Mesenchymal stem cell (in vitro differentiated cells and primary cell): ENCODE measurements at regions not wholly inside any gene's neighbourhood (a gene's known extent, or its start where the extent isn't known, plus 50 kb on each side); places are given as distances from the start of the nearest gene placed in this dataset.

Experiments
- DNase-seq: peaks from one replicate; pipeline ENCODE4 v3.0.0-alpha.2; 2013
- H2AFZ ChIP-seq: one replicate; pipeline ENCODE4 v1.6.1; 2013; ENCODE audit warnings: low read depth, mild to moderate bottlenecking, control low read depth, inconsistent platforms, low read length, moderate library complexity
- H2AK5ac ChIP-seq: 2 replicates; pipeline ENCODE4 v1.6.1; 2013; ENCODE audit warnings: low read length, moderate library complexity, mild to moderate bottlenecking, inconsistent platforms; ENCODE audit not compliant: severe bottlenecking
- H2BK120ac ChIP-seq: one replicate; pipeline ENCODE4 v1.6.1; 2013; ENCODE audit warnings: low read depth, mild to moderate bottlenecking, inconsistent platforms, low read length, moderate library complexity
- H2BK12ac ChIP-seq, 2 experiments: one replicate each; pipeline ENCODE4 v1.6.1; 2013; ENCODE audit warnings: inconsistent platforms in 2 of 2, low read length in 2 of 2, mild to moderate bottlenecking in 2 of 2, moderate library complexity in 2 of 2, control low read depth in 1 of 2
- H2BK15ac ChIP-seq: one replicate; pipeline ENCODE4 v1.6.1; 2013; ENCODE audit warnings: mild to moderate bottlenecking, low read depth, inconsistent platforms; ENCODE audit not compliant: poor library complexity, severe bottlenecking
- H2BK5ac ChIP-seq: 2 replicates; pipeline ENCODE4 v1.6.1; 2013; ENCODE audit warnings: low read depth, mild to moderate bottlenecking, low read length, control low read depth, inconsistent platforms; ENCODE audit not compliant: poor library complexity, severe bottlenecking
- H3K14ac ChIP-seq, 2 experiments: one replicate each; pipeline ENCODE4 v1.6.1; 2013; ENCODE audit warnings: inconsistent platforms in 2 of 2, low read length in 2 of 2, control low read depth in 1 of 2, mild to moderate bottlenecking in 1 of 2, moderate library complexity in 1 of 2
- H3K18ac ChIP-seq, 2 experiments: one replicate each; pipeline ENCODE4 v1.6.1; 2013; ENCODE audit warnings: inconsistent platforms in 2 of 2, low read length in 2 of 2, control low read depth in 1 of 2, low read depth in 1 of 2, mild to moderate bottlenecking in 1 of 2
- H3K23ac ChIP-seq, 2 experiments: one replicate each; pipeline ENCODE4 v1.6.1; 2013; ENCODE audit warnings: inconsistent platforms in 2 of 2, low read length in 2 of 2, mild to moderate bottlenecking in 2 of 2, moderate library complexity in 2 of 2, control low read depth in 1 of 2
- H3K27ac ChIP-seq: 2 replicates; pipeline ENCODE4 v1.5.1; 2013; ENCODE audit warnings: mild to moderate bottlenecking, moderate library complexity, low read length, control low read depth, inconsistent platforms; ENCODE audit not compliant: poor library complexity, severe bottlenecking
- H3K27me3 ChIP-seq, 2 experiments: 2 replicates each; pipeline versions ENCODE4 v1.6.1 to v1.7.0; 2013; ENCODE audit warnings: low read length in 2 of 2, mild to moderate bottlenecking in 2 of 2, moderate library complexity in 2 of 2, control low read depth in 1 of 2, inconsistent platforms in 1 of 2; ENCODE audit not compliant: control insufficient read depth in 1 of 2, insufficient read depth in 1 of 2
- H3K36me3 ChIP-seq, 2 experiments: 2 replicates each; pipeline versions ENCODE4 v1.6.1 to v1.7.0; 2013; ENCODE audit warnings: low read length in 2 of 2, control low read depth in 1 of 2, inconsistent platforms in 1 of 2, low read depth in 1 of 2, mild to moderate bottlenecking in 1 of 2; ENCODE audit not compliant: insufficient read depth in 2 of 2, control insufficient read depth in 1 of 2
- H3K4ac ChIP-seq, 2 experiments: one replicate each; pipeline ENCODE4 v1.6.1; 2013; ENCODE audit warnings: inconsistent platforms in 2 of 2, low read length in 2 of 2, mild to moderate bottlenecking in 2 of 2, moderate library complexity in 2 of 2, control low read depth in 1 of 2, low read depth in 1 of 2
- H3K4me1 ChIP-seq: 2 replicates; pipeline ENCODE4 v1.6.1; 2013; ENCODE audit warnings: low read depth, low read length, control low read depth; ENCODE audit not compliant: control insufficient read depth, insufficient read depth
- H3K4me2 ChIP-seq: 2 replicates; pipeline ENCODE4 v1.6.1; 2013; ENCODE audit warnings: low read length, mild to moderate bottlenecking, inconsistent platforms; ENCODE audit not compliant: poor library complexity, severe bottlenecking
- H3K4me3 ChIP-seq, 2 experiments: 2 replicates each; pipeline versions ENCODE4 v1.5.1 to v1.7.0; 2013; ENCODE audit warnings: low read length in 2 of 2, mild to moderate bottlenecking in 2 of 2, control low read depth in 1 of 2, low read depth in 1 of 2; ENCODE audit not compliant: insufficient read depth in 1 of 2
- H3K79me1 ChIP-seq: replicated peaks from 2 replicates; pipeline ENCODE4 v1.6.1; 2013; ENCODE audit warnings: mild to moderate bottlenecking, control low read depth, low read length, inconsistent platforms; ENCODE audit not compliant: poor library complexity, severe bottlenecking
- H3K9ac ChIP-seq: 2 replicates; pipeline ENCODE4 v1.7.0; 2013; ENCODE audit warnings: mild to moderate bottlenecking, low read length, moderate library complexity
- H3K9me3 ChIP-seq: 2 replicates; pipeline ENCODE4 v1.7.0; 2013; ENCODE audit warnings: mild to moderate bottlenecking, low read length; ENCODE audit not compliant: control insufficient read depth
- H4K8ac ChIP-seq: one replicate; pipeline ENCODE4 v1.6.1; 2013; ENCODE audit warnings: inconsistent platforms, mild to moderate bottlenecking, low read length, moderate library complexity
- H4K91ac ChIP-seq: one replicate; pipeline ENCODE4 v1.6.1; 2013; ENCODE audit warnings: mild to moderate bottlenecking, low read length, inconsistent platforms
- WGBS: methylation state at CpG from one replicate; pipeline ENCODE4 v1.1.7; 2013; ENCODE audit warnings: mixed read lengths; 5-methylcytosine and 5-hydroxymethylcytosine counted together

- H4K91ac ChIP-seq, result no peak overlapping the region
Observed at GRCh38 chr1:4951601-4952000, 297.2 kb downstream of the AJAP1 start.

GRCh38 chr1:4946343-4946742 lies 291.9 kb downstream of the AJAP1 start:
- H2BK15ac ChIP-seq, result no peak overlapping the region
- no peak overlapping the region for H2AK5ac ChIP-seq
- no peak overlapping the region for H3K27ac ChIP-seq
- H3K4me1 ChIP-seq, result no peaks in the 10 kb centered on the region
- no peak overlapping the region for H3K18ac ChIP-seq
- no peak overlapping the region for H3K4me2 ChIP-seq
- H3K23ac ChIP-seq, result no peak overlapping the region
- H4K8ac ChIP-seq, result no peak overlapping the region
- H4K91ac ChIP-seq, result peak overlapping the region; percentile 18
- no peak overlapping the region for H3K4ac ChIP-seq
- H3K4me3 ChIP-seq, result no peak overlapping the region
- DNase-seq, result no peak
- H3K79me1 ChIP-seq, result no peaks in the 10 kb centered on the region
- no peaks in the 10 kb centered on the region for H3K36me3 ChIP-seq
- no peak overlapping the region for H2AFZ ChIP-seq
- no peak overlapping the region for H3K9ac ChIP-seq
- no peak overlapping the region for H3K14ac ChIP-seq
- H3K27me3 ChIP-seq, result no peaks in the 10 kb centered on the region
- no peak overlapping the region for H2BK5ac ChIP-seq
- no peak overlapping the region for H2BK12ac ChIP-seq
- 81% methylated on average over 5 of the region's 5 CpGs for WGBS
- H3K9me3 ChIP-seq, result peaks cover 18% of the 10 kb centered on the region
- no peak overlapping the region for H2BK120ac ChIP-seq

More at GRCh38 chr1:4951601-4952000, 297.2 kb downstream of the AJAP1 start:
- Histone ChIP-seq H3K4me2 (no peak overlapping the region), H2BK5ac (no peak overlapping the region), H2AFZ (no peak overlapping the region), H2BK120ac (no peak overlapping the region), H3K27me3 (no peaks in the 10 kb centered on the region), H3K9me3 (peaks cover 43% of the 10 kb centered on the region), H3K18ac (no peak overlapping the region), H2AK5ac (no peak overlapping the region), H3K4me1 (no peaks in the 10 kb centered on the region), H4K8ac (no peak overlapping the region), H2BK15ac (no peak overlapping the region), H3K9ac (no peak overlapping the region), H3K23ac (no peak overlapping the region), H3K14ac (no peak overlapping the region), H3K4ac (no peak overlapping the region), H3K36me3 (no peaks in the 10 kb centered on the region), H2BK12ac (no peak overlapping the region), H3K4me3 (no peak overlapping the region), H3K79me1 (no peaks in the 10 kb centered on the region), H3K27ac (no peak overlapping the region)
- no peak for DNase-seq
- 86% methylated on average over 8 of the region's 8 CpGs for WGBS

- no peak overlapping the region for H3K4me2 ChIP-seq
- H3K27me3 ChIP-seq, result no peaks in the 10 kb centered on the region
- H3K4me3 ChIP-seq, result no peak overlapping the region
- peaks cover 25% of the 10 kb centered on the region for H3K9me3 ChIP-seq
- no peak overlapping the region for H2BK15ac ChIP-seq
- no peaks in the 10 kb centered on the region for H3K79me1 ChIP-seq
- H2AFZ ChIP-seq, result no peak overlapping the region
- H3K36me3 ChIP-seq, result no peaks in the 10 kb centered on the region
- H4K91ac ChIP-seq, result no peak overlapping the region
- H3K18ac ChIP-seq, result no peak overlapping the region
- no peak overlapping the region for H2BK12ac ChIP-seq
- no peak overlapping the region for H3K14ac ChIP-seq
- no peak overlapping the region for H4K8ac ChIP-seq
- no peak overlapping the region for H3K27ac ChIP-seq
- DNase-seq, result no peak
- H3K4me1 ChIP-seq, result no peaks in the 10 kb centered on the region
- WGBS, result 78% methylated on average over 9 of the region's 9 CpGs
- H2BK5ac ChIP-seq, result no peak overlapping the region
- H3K9ac ChIP-seq, result no peak overlapping the region
- no peak overlapping the region for H2BK120ac ChIP-seq
- no peak overlapping the region for H3K23ac ChIP-seq
- H3K4ac ChIP-seq, result no peak overlapping the region
- H2AK5ac ChIP-seq, result no peak overlapping the region
Observed at GRCh38 chr1:4944911-4945310, 290.5 kb downstream of the AJAP1 start.

- Histone ChIP-seq H3K27me3 (no peaks in the 10 kb centered on the region), H3K9me3 (peaks cover 29% of the 10 kb centered on the region), H2AK5ac (no peak overlapping the region), H2BK12ac (no peak overlapping the region), H3K14ac (no peak overlapping the region), H2BK15ac (no peak overlapping the region), H3K23ac (no peak overlapping the region), H4K91ac (no peak overlapping the region), H3K4me2 (no peak overlapping the region), H3K18ac (no peak overlapping the region), H3K4me3 (no peak overlapping the region), H3K79me1 (no peaks in the 10 kb centered on the region), H2BK120ac (no peak overlapping the region), H2AFZ (no peak overlapping the region), H3K9ac (no peak overlapping the region), H3K27ac (no peak overlapping the region), H2BK5ac (no peak overlapping the region), H3K36me3 (no peaks in the 10 kb centered on the region), H4K8ac (no peak overlapping the region), H3K4ac (no peak overlapping the region), H3K4me1 (no peaks in the 10 kb centered on the region)
- no peak for DNase-seq
- WGBS, result 71% methylated on average over 3 of the region's 5 CpGs
Observed at GRCh38 chr1:4944072-4944471, 289.7 kb downstream of the AJAP1 start.
